ENCODE measurements at regions not wholly inside any gene's neighbourhood (a gene's known extent, or its start where the extent isn't known, plus 50 kb on each side); places are given as distances from the start of the nearest gene placed in this dataset.
A peak's percentile ranks its signal among the peaks of the same experiment; 100 is the strongest.
"Not testable (repeated sequence)": the region's sequence is repeated elsewhere in the genome, so short reads cannot be mapped to it uniquely, and the experiment has no call there.

- Mint-ChIP-seq H3K27me3 (ENCODE audit: low read depth, poor library complexity) (peaks cover 25% of the 10 kb centered on the region), H3K36me3 (ENCODE audit: low read depth) (no peaks in the 10 kb centered on the region), H3K9me3 (no peaks in the 10 kb centered on the region), H3K27ac (no peak overlapping the region), H3K4me3 (no peak overlapping the region), H3K4me1 (peaks cover 8% of the 10 kb centered on the region)
- no peak for DNase-seq
- no peak for TF ChIP-seq CTCF (IDR thresholded peaks at IDR 0.05)
Measured at GRCh38 chr12:67540920-67541624, 107.5 kb upstream of the DYRK2 start.

- Mint-ChIP-seq H3K27me3 (ENCODE audit: low read depth, poor library complexity) (peaks cover 25% of the 10 kb centered on the region), H3K9me3 (no peaks in the 10 kb centered on the region), H3K4me1 (peaks cover 8% of the 10 kb centered on the region), H3K4me3 (no peak overlapping the region), H3K27ac (no peak overlapping the region), H3K36me3 (ENCODE audit: low read depth) (no peaks in the 10 kb centered on the region)
- DNase-seq = no peak
- TF ChIP-seq CTCF (IDR thresholded peaks at IDR 0.05) = no peak
Measured at GRCh38 chr12:67541625-67541991, 106.9 kb upstream of the DYRK2 start.

- no peak for TF ChIP-seq CTCF (IDR thresholded peaks at IDR 0.05)
Measured at GRCh38 chr12:67543021-67543770, 105.3 kb upstream of the DYRK2 start.

GRCh38 chr12:67545298-67545697 lies 103.2 kb upstream of the DYRK2 start:
- H3K27ac Mint-ChIP-seq = no peak overlapping the region
- no peaks in the 10 kb centered on the region for H3K36me3 Mint-ChIP-seq (ENCODE audit: low read depth)
- H3K27me3 Mint-ChIP-seq (ENCODE audit: low read depth, poor library complexity) = peaks cover 20% of the 10 kb centered on the region
- peaks cover under 1% of the 10 kb centered on the region for H3K9me3 Mint-ChIP-seq
- H3K4me3 Mint-ChIP-seq = no peak overlapping the region
- DNase-seq = no peak
- TF ChIP-seq CTCF (IDR thresholded peaks at IDR 0.05) = no peak
- no peaks in the 10 kb centered on the region for H3K4me1 Mint-ChIP-seq

More at GRCh38 chr12:67543021-67543770, 105.3 kb upstream of the DYRK2 start:
- Mint-ChIP-seq H3K9me3 (no peaks in the 10 kb centered on the region), H3K27me3 (ENCODE audit: low read depth, poor library complexity) (peaks cover 25% of the 10 kb centered on the region), H3K27ac (no peak overlapping the region), H3K4me3 (no peak overlapping the region), H3K36me3 (ENCODE audit: low read depth) (no peaks in the 10 kb centered on the region), H3K4me1 (no peaks in the 10 kb centered on the region)
- DNase-seq = no peak

- H3K4me3 Mint-ChIP-seq = no peak overlapping the region
- H3K4me1 Mint-ChIP-seq = no peaks in the 10 kb centered on the region
- no peak overlapping the region for H3K27ac Mint-ChIP-seq
- peaks cover 15% of the 10 kb centered on the region for H3K9me3 Mint-ChIP-seq
- H3K36me3 Mint-ChIP-seq (ENCODE audit: low read depth) = peaks cover 6% of the 10 kb centered on the region
- no peak for DNase-seq
- TF ChIP-seq CTCF (IDR thresholded peaks at IDR 0.05) = no peak
- H3K27me3 Mint-ChIP-seq (ENCODE audit: low read depth, poor library complexity) = peaks cover 13% of the 10 kb centered on the region
Measured at GRCh38 chr12:67546746-67547145, 101.8 kb upstream of the DYRK2 start.

GRCh38 chr12:67555075-67555717 lies 93.3 kb upstream of the DYRK2 start:
- DNase-seq = peak; percentile 10
- H3K27me3 Mint-ChIP-seq (ENCODE audit: low read depth, poor library complexity); H3K4me1 Mint-ChIP-seq; H3K36me3 Mint-ChIP-seq (ENCODE audit: low read depth); H3K4me3 Mint-ChIP-seq; H3K27ac Mint-ChIP-seq: not testable (repeated sequence)
- H3K9me3 Mint-ChIP-seq = peaks cover 31% of the 10 kb centered on the region

Measured in nephron progenitor cell (in vitro differentiated cells).